ENCODE measurements at regions not wholly inside any gene's neighbourhood (a gene's known extent, or its start where the extent isn't known, plus 50 kb on each side); places are given as distances from the start of the nearest gene placed in this dataset.

GRCh38 chr2:217631115-217631514 lies 371.7 kb downstream of the TNS1 start:
- TF ChIP-seq, protein P1, sequence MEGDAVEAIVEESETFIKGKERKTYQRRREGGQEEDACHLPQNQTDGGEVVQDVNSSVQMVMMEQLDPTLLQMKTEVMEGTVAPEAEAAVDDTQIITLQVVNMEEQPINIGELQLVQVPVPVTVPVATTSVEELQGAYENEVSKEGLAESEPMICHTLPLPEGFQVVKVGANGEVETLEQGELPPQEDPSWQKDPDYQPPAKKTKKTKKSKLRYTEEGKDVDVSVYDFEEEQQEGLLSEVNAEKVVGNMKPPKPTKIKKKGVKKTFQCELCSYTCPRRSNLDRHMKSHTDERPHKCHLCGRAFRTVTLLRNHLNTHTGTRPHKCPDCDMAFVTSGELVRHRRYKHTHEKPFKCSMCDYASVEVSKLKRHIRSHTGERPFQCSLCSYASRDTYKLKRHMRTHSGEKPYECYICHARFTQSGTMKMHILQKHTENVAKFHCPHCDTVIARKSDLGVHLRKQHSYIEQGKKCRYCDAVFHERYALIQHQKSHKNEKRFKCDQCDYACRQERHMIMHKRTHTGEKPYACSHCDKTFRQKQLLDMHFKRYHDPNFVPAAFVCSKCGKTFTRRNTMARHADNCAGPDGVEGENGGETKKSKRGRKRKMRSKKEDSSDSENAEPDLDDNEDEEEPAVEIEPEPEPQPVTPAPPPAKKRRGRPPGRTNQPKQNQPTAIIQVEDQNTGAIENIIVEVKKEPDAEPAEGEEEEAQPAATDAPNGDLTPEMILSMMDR (conservative IDR thresholded peaks at IDR 0.05; ENCODE audit: low read depth, low read length), result no peak
- TF ChIP-seq EZH2 (IDR thresholded peaks at IDR 0.05; ENCODE audit: borderline replicate concordance, low read depth, low read length, poor library complexity, severe bottlenecking), result no peak
